ENCODE measurements at regions not wholly inside any gene's neighbourhood (a gene's known extent, or its start where the extent isn't known, plus 50 kb on each side); places are given as distances from the start of the nearest gene placed in this dataset.

- TF ChIP-seq, protein P1, sequence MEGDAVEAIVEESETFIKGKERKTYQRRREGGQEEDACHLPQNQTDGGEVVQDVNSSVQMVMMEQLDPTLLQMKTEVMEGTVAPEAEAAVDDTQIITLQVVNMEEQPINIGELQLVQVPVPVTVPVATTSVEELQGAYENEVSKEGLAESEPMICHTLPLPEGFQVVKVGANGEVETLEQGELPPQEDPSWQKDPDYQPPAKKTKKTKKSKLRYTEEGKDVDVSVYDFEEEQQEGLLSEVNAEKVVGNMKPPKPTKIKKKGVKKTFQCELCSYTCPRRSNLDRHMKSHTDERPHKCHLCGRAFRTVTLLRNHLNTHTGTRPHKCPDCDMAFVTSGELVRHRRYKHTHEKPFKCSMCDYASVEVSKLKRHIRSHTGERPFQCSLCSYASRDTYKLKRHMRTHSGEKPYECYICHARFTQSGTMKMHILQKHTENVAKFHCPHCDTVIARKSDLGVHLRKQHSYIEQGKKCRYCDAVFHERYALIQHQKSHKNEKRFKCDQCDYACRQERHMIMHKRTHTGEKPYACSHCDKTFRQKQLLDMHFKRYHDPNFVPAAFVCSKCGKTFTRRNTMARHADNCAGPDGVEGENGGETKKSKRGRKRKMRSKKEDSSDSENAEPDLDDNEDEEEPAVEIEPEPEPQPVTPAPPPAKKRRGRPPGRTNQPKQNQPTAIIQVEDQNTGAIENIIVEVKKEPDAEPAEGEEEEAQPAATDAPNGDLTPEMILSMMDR (conservative IDR thresholded peaks at IDR 0.05): no peak
- TF ChIP-seq ZFX (IDR thresholded peaks at IDR 0.05): no peak
Observed at GRCh38 chr11:109749476-109749875, 327.5 kb downstream of the C11orf87 start.

Data from C4-2B (cell line).